Anterior cingulate cortex (tissue), 58 donors: ENCODE measurements at regions not wholly inside any gene's neighbourhood (a gene's known extent, or its start where the extent isn't known, plus 50 kb on each side); places are given as distances from the start of the nearest gene placed in this dataset.

Experiments used
- DNase-seq, 58 donors: peaks; one replicate each; lab custom pipeline; 2025; lab: John Stamatoyannopoulos, UW

DNA sequence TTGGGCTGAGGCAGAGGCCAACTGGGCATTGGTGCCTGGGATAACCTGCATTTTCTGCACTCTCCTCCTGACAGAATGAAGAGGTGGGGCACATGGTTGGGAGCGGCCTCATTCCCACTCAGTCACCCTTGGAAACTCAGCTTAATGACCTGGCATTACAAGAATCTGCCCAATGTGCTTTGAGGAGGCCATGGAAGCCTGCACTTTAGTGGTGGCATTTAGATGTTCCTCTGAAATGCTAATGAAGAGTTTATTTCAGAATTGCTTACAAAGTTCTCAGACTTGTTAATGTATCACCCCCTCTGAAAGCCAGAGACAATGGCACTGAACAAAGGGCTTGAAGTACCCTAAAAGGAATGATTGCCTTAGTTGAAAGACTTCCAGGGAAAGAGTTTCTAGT is 71.4 kb upstream of the PARP11 start:
- no peak for DNase-seq

GRCh38 chr12:3938042-3938544 is 64.9 kb upstream of the PARP11 start:
- no peak for DNase-seq

GRCh38 chr12:3935078-3935477 is 61.9 kb upstream of the PARP11 start:
- no peak for DNase-seq

DNA sequence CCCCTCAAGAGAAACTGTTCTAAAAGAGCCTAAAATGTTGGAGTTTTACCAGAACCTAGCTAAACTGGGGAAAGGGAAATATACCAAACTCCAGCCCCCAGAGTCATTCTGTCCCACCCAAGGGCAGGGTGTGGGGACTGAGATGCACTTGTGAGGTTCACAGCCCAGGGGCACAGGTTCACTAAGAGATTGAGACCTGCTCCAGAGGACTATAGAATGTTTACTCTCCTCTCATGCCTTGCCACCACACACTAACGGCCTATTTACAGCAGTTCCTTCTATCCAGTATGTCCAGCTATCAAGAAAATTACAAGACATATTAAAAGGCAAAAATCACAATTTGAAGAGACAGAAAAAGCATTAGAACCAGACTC is 60.6 kb upstream of the PARP11 start:
- DNase-seq: no peak

DNA sequence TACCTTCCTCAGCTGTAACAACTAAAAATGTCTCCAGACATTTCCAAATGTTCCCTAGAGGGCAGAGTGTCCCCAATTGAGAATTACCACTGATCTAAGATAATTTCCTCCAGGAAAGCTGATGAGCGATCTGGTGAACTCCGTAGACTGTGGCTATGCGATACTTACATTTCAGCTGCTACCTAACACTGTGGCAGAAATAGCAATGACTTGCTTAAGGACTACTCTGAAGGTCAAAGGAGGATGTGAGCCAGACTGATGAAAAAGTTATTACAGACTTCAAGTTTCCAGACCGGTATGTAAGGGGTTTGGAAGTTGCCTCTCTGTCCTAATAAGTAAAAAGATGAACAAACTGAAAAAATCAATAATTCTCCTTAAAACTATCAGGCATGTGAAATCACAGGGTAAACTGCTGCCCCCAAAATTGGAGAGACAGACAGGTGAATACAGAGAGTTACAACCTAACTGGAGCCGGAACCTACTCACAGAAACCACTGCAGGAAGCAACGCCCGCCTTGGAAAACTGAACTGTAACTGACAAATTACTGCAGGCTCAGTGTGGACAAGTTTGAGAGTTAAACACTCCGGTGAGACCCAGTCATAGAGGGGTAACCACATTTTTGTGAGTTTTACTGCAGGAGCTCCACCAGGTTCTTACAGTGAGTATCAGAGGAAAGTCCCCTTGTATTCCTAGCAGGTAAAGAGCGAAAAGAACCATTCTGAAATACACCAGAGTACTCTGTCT is 60.0 kb upstream of the PARP11 start:
- DNase-seq: no peak

DNA sequence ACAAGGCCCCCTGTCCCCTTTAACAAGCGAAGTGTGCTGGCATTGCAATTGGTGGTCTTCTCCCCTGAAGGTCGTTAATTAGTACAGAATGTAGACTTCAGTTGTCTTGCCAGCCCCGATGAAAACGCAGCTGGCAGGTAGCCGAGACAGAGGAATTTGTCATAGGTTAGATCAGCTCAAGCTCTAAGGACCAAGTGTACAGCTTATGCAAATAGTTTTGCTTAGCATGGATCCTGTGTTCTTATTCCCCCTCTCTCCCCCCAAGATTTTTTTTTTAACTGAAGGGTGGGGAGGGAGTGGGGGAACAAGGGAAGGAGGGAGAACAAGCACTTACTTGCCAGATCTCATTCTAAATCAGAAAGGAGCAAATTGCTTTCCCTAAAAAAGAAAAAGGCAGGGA is 58.6 kb upstream of the PARP11 start:
- no peak for DNase-seq

- no peak for DNase-seq
These were observed 58.0 kb upstream of the PARP11 start for GRCh38 chr12:3931206-3931605.

GRCh38 chr12:3929875-3930615 is 56.8 kb upstream of the PARP11 start:
- peak in 14 of 58 donors; percentile 2 to 57 (median 8) for DNase-seq

DNA sequence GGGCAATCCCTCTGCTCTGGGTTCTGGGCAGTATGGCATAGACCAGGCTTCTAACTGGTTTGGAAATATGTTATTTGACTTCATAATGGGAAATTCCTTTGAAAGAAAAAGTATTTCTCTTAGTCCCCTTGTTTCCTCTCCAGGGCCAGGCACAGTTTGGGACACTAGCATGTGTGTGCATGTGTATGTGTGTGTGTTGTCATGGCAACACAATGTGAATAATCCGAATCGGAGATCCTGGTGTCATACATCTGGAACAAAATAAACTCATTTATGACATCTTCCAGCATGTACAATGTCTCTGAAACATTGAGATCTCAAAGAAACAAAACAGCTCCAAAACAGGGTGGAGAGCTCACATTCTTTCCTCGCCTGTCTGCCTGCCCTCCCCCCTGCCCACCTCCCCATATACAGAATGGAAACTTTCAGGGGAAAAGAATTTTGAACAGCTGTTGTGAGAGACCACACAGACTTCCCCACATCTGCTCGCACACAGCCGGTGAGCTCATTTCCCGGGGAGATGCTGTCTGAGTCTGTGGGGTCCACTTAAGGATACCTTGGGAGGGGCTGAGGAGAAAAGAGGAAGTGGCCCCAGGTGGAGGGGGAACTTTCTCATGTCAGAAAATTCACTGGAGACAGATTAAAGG is 55.5 kb upstream of the PARP11 start:
- no peak for DNase-seq

DNA sequence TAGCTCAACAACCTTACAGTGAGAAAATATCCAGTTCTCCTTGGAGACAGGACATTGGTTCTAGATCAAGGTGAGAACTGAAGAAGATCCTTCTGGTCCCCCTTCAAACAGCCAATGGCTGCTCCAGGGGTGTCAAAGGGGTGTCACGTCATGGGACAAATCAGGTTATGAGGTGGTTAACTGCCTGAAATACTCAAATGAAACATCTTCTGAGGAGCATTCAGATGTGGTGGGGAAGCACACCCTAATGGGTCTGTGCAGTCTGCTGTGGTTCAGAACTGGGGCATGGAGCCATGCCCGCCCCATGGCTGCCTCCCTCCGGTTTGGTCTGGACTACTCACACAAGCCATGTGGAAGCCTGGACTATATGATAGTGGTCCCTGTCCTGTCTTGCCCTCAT is 52.4 kb upstream of the PARP11 start:
- no peak for DNase-seq

DNA sequence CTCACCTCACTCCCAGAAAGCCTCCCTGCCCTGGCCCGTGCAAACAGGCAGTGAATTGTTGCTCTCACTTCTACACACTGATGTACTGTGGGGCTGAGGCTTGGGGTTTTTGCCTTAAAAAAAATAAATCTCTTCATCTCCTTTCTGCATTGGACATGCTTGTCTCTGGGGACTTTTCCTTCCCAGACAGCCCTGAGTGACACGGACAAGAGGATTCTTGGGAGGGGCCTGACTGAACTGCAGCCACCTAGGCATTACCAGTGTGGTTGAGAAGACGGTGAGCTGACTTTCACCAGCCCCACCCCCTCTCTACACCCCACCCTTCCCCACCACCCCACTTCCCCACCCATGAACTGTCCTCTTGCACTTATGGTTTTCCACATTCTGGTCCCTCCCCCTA is 51.6 kb upstream of the PARP11 start:
- DNase-seq: no peak

DNA sequence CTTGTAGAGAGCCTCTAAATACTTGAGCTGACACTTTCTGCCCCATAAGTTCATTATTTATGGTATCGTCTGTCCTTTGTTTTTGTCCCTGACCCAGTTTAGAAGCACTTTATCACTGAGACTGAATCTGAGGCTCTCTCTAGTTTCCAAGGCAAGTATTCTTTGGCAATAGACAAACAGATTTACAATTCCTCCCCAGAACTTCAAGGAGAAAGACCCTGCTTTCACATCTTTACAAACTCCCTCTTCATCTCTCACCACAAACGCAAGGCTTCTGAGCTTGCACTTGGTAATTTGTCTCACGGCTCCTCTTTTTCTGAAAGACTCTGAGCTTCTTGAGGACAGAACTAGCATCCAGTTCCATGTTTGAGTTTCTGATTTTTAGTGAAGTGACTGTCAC is 49.8 kb upstream of the PARP11 start:
- no peak for DNase-seq
